ENCODE measurements at regions not wholly inside any gene's neighbourhood (a gene's known extent, or its start where the extent isn't known, plus 50 kb on each side); places are given as distances from the start of the nearest gene placed in this dataset.

- TF ChIP-seq CTCF (IDR thresholded peaks at IDR 0.05; ENCODE audit: insufficient read depth, low read length) = no peak
- TF ChIP-seq POLR2AphosphoS5 (IDR thresholded peaks at IDR 0.05; ENCODE audit: low read depth) = no peak
These were observed 67.4 kb upstream of the ARHGAP18 start for GRCh38 chr6:129777371-129777770.
